ENCODE measurements at regions not wholly inside any gene's neighbourhood (a gene's known extent, or its start where the extent isn't known, plus 50 kb on each side); places are given as distances from the start of the nearest gene placed in this dataset.

DNA sequence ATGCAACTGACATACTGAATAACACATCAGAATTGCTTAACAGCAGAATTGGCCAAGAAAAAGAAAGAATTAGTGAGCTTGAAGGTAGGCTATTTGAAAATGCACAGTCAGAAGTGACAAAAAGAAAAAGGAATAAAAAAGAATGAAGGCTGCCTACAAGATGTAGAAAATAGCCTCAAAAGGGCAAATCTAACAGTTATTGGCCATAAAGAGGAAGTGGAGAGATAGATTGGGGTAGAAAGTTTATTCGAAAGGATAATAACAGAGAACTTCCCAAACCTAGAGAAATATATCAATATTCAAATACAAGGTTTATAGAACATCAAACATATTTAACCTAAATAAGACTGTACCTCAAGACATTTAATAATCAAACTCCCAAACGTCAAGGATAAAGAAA, 67.5 kb downstream of the ATP6V1G3 start:
- peak; percentile 19 for DNase-seq

DNA sequence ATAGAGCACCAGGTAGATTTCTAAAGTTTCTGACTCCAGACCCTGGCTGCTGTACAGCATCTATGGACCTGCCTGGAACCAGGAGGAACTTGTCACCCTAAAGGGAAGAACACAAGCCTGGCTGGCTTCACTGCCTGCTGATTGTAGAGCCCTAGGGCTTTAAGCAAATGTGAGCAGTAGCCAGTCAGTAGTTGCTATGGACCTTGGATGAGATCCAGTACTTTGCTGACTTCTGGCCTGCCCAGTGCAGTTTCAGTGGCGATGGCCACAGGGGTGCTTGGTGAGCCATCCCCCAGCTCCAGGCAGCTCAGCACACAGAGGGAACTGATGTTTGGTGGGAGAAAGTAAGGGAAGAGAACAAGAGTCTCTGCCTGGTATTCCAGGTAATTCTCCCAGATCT, 68.4 kb downstream of the ATP6V1G3 start:
- no peak for DNase-seq

DNA sequence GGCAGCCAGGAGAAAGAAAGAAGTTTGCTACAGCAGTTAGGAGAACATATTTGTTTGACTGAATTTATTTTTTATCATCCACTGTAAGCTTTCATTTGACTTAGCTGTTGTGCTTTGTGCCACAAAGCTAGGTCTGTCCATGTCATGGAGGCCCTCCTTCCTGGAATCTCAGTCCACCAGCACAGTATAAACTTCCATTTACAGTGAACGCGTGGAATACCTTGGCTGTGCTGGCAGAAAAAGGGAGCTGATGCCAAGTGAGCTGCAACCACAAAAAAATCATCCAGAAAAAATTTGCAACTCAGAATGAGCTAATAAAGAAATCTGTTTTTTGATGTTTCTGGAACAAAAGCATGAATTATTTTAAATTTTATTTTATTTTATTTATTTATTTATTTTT, 72.6 kb downstream of the ATP6V1G3 start:
- no peak for DNase-seq

DNA sequence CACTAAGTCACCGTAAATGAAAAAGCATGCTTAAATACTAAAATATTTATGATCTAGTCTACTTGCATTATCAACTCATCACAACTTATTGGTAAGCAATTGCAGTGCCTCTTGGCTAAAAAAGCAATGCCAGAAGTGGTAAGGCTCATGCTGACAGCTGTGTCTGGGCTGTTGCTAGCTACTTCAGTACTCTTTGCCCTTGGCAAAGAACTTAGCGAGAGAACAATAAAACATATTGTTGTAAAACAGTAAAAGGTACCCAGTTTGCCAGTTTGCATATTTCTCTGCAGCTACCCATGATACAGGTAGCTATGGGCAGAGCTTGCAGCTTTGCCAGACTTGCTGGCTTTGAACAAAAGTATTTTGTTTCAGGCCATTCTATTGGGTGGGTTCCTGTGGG, 73.1 kb downstream of the ATP6V1G3 start:
- DNase-seq, result no peak

DNA sequence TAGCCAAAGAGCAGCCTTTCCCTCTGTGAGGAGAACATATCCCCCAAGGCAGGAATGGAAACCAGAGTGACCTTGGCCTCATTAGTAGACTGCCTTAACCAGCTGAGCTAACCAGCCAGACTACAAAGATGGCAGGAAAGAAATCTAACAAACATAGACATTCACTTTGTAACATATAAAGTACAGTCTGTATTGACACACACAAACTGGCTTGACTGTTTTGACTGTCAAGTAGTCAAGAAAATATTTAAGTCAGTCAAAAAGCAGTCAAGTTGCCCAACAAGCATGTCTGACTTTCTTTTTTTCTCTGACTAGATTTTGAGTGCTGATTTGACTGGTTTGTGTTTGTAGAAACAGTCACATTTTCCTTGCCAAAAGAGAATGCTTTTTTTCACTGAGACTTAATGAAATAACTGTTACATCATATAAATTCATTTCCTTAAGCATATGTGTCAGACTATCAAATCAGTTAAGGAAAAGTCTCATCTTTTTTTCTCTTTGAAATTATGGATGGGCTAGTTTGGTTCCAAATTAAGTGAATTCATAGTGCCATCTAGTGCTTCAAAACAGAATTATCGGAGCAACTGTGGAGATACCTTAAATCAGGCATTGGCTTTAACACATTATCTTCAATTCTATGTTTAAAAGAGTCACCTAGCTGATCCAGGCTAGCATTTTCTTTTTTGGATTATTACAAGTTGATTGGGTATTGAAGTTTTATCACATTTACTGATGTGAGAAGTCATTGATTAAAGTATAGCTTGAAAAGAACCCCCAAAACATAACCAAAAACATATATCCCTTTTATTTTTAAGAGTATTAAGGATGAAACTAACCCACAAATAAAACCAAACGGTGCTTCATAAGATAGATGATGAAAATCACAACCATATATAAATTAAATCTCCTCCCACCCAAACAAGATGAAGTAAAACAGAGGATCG, 75.0 kb downstream of the ATP6V1G3 start:
- DNase-seq, result peak; percentile 22

DNA sequence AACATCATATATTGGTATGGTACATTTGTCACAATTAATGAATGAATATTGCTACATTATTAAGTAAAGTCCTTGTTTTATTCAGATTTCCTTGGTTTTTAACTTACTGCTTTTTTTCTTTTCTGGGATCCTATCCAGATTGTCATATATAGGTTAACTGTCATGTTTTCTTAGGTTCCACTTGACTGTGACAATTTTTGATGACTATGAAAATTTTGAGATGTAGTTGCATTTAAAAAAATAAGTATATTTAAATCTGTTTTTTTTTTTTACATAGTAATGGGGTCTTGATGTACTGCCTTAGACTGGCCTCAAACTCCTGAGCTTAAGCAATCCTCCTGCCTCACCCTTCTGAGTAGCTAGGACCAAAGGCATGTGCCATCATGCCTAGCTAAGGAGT, 76.8 kb downstream of the ATP6V1G3 start:
- DNase-seq, result no peak

DNA sequence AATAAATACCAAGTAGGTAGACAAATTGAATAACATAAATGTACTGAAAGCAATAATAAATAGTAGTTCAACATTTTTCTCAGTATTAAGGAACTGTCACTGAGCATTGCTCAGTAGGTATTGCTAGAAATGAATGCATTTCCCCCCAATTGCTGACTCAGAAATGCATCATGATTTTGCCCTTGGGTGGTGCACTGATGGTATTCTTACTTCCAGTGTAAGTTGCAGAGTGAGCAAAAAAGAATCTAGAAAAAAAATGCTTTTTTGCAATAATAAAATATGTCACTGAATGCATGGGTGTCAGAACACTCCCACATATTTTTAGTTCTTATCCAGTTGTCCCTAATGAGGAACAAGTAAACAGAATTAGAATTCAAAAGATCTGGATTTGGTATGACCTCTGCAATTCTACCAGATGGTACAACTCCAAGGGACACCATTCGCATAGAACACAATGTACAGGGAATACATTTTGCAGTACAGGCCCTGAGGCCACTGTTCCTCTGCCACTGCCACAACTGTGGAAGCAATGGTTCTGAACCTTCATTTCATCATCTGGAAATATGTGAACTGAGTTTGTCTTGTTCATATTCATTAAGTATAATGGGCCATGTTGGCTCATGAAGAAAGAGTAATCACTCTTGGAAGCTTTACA, 78.0 kb downstream of the ATP6V1G3 start:
- DNase-seq, result no peak

DNA sequence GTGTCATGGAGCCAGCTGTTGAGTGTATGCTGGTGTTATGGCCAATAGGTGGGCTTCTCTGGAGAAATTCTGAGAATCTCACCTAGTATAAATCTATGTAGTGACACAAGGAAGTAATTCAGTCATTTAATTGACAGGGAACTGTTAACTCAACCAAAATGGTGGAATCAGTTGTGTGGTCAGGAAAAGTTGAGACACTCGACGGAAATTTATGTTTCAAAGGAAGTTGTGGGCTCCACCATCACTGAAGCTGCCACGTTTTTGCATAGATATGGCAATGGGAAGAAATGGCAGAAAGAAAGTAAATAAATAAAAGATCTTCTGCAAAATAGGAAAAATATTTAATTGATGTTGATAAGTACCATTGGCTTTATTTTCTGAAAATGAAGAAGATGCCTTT, 84.5 kb downstream of the ATP6V1G3 start:
- DNase-seq, result peak; percentile 4

DNA sequence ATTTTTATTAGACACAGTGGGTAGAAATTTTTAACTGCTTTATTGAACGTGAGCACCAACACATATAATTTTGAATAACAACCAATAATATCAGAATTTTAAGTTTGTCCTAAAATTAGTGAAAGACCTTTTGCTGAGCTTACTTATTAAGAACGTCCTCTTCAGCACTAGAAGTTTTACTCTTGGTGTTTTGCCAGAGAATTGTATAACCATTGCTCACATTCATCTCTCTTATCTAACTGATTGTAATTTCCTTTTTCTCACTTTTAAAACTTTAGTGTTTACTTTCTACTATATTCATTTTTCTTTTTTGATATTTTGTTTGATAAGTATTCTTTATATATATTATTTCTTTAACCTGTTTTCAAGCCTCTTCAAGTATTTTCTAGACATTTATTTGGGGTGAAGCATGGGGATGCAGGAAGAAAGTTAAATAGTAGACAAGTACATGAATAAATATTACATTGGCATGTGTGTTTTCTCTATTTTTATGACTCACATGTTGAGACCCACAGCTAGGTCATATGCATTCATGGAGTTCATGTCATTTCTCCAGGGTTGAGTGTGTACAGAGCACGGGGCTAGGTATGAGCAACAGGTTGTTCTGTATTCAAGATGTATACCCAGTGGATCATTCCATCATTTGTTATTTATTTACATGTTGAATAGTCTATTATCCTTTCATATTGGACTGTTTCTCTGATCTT, 90.6 kb downstream of the ATP6V1G3 start:
- no peak for DNase-seq

DNA sequence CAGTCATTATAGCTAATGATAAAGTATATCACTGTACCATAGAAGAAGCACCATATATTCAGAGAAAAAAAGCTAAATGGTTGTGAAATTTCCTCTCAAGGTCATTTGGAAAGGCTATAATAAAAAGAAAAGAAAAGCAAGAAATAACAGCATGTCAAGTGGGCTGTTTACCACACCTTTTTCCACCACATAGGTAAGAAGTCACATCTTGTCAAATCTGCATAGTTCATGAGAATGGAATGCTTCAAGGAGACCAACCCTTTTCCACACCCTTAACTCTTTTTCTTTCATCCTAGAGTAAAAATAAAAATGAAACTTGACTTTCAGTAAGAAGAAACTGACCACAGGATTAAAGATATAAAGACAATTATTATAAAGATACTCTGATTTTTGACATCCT, 91.2 kb downstream of the ATP6V1G3 start:
- DNase-seq, result no peak

DNA sequence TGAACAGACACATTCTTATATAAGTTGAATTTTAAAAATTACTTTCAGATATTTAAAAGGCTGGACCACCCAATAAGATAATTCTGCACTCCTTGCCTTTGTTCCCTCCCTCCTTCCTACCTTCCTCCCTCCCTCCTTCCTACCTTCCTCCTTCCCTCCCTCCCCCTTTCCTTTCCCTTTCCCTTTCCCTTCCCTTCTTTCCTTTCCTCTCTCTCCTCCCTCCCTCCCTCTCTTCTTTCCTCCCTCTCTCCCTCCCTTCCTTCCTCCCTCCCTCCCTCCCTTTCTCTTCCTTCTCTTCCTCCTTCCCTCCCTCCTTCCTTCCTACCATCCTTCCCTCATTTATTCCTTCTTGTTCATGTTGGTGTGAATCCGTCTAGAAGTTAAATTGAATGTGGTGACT, 93.0 kb downstream of the ATP6V1G3 start:
- no peak for DNase-seq

DNA sequence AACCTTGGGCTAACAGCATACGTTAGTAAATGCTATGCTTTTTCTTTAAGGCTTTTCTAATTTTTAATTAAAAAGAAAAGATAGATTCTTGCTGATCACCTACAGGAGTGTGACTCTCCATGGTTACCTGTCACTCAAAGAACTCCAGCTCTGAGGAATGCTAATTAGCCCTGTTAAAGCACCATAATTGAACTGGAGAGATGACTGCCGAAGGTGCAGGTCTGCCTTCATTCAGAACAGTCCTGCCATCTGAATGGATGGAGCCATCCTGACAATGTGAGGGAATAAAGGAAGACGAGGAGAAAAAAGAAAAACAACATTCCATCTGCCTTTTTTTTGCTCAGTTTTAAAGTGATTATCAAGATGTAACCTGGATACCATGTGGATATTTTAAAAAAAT, 94.6 kb downstream of the ATP6V1G3 start:
- no peak for DNase-seq

DNA sequence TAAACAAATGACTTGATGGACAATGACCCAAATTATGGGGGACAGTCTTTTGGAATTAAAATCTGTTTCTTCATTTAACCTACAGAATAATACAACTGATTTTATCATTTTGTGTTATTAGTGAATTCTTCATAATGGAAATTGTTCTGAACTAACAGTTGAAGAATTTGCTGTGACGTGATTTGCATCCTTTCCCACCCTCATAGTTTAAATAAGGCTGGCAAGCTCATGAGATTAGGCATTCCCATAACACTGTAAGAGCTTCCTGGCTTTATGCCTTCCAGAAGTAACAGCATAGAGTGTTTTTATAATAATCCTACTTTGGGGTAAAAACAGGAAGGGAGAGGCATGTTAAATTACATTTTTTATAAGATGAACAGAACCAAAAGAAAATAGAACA, 95.7 kb downstream of the ATP6V1G3 start:
- no peak for DNase-seq

DNA sequence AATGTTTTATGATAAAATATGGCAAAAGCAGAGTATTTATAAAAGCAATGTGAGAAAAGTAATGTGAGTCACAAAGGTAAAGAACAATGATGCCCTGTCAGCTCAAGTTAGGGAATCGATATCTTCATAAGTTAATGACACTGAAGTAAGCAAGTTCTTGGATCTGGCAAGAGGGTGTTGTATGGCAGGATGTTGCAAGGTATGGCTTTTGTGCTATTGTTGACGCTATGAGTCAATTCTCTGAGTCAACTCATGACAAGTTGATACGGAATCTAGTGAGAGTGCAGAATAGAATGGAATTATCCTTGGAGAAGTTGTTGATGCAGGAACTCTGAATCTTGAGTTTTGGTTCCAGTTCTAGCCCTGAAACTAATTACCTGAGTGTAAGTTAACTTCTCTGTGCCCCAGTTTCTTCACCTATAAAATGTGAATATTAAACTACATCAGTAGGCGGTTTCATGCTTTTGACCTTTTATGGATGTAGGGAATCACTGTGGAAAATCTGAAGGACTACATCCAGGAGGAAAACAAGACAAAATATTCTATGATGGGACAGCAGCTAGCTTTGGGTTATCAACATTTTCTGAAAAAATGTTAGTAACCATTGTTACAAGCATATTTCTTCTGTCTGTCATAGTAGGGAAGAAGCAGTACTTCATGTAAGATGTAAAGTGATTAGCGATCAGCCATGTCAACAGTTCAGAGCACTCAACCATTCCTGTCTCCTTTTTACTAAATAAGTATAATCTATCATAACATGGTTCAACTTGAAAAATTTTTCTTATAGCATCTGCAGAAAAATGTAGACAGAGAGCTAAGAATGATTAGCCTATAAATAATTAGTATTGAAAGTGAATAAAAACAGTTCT, 96.9 kb downstream of the ATP6V1G3 start:
- DNase-seq, result no peak

DNA sequence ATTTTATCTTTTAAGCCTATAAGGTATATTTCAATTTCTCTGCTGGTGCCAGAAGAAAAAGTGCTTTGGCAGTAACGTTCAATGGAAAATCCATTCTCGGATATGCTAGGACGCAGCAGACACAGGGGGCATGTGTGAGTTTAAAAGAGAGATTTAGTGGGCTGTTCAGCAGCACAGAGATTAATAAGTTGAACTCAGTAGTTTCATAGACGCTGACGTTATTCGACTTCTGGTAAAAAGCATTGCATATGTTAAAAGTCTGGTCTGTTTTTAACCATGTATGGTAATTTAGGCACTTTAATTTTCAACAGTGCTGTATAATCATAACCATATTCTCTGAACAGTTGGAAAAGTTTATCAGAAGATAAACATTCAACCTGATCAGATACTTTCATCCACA, 99.6 kb downstream of the ATP6V1G3 start:
- no peak for DNase-seq

DNA sequence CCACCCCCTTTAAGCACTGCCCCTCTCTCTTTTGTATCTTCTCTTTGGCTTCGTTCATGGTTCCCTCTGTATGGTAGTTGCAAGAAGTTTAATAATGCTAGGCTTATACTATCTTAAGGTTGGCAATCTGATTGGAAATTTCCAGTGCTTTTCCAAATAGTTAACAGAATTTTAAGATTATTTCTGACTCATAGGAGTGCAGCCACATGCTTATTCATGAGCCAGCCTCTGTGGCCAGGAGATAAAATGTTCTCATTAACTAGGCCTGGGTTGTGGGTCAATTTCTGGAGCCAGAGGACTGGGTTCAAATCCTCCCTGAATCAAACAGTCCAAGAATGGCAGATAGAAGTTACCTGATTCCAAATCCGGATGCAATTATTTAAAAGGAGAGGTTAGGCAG, 103.1 kb downstream of the ATP6V1G3 start:
- DNase-seq, result no peak

DNA sequence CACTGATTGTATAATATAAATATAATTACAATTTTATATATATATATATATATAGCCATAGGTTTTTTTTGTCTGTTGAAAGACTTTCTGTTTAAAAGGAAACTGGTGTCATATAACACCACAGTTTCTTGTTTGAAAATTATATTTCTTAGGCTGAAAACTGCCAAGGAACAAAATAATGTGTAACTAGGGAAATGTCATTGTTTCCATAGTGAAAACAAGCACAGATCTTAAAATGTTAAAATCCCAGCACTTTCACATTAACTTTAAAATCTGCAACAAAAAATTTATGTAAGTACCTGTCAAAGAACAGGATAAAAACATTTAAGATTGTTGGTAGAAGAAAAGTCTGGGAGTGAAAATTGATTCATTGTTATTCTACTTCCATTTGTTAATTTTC, 104.2 kb downstream of the ATP6V1G3 start:
- DNase-seq, result no peak

DNA sequence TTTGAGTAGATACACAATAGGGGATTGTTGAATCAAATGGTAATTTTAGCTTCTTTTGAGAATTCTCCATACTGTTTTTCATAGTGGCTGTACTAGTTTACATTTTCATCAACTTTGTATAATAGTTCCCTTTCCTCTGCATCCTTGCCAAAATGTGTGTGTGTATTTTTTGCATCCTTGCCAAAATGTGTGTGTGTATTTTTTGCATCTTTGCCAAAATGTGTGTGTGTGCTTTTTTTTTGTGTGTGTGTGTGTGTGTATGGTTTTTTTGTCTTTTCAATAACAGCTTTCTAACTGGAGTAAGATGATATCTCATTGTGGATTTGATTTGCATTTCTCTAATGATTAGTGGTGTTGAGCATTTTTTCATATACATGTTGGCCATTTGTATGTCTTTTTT, 105.4 kb downstream of the ATP6V1G3 start:
- no peak for DNase-seq

DNA sequence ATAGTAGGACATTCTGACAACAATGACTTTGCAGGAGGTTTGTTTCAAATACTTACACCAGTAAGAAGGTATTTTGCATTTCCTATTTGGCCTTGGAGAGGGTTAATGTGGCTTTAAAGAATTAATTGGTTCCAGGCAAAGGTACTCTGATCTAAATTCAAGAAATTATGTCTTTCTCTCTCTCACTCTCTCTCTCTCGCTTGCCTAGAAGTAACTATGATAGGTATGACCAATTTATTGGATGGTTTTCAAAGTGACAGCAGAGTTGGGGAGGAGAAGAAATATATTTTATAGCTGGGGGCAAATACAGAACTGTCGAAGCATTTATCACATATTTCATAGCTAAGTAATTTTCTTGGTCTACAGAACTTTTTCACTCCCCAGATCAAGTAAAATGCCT, 116.0 kb downstream of the ATP6V1G3 start:
- DNase-seq, result no peak

DNA sequence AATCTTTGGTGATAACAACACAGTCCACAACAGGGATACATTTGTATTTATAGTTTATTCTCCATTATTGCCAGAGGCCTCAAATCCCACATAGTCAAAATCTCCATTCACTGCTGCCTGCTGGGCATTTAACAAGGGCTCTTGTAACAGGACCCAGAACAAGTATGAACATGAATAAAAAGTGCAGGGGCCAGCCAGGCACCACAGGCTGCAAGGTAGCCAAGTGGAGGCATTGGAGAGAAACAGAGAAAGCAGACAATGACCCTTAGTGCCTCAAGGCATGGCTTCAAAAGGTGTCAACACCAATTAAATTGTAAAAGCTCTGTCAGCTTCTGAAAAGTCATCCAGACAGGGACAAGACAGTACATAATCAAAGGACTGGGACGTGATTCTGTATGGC, 116.8 kb downstream of the ATP6V1G3 start:
- no peak for DNase-seq

DNA sequence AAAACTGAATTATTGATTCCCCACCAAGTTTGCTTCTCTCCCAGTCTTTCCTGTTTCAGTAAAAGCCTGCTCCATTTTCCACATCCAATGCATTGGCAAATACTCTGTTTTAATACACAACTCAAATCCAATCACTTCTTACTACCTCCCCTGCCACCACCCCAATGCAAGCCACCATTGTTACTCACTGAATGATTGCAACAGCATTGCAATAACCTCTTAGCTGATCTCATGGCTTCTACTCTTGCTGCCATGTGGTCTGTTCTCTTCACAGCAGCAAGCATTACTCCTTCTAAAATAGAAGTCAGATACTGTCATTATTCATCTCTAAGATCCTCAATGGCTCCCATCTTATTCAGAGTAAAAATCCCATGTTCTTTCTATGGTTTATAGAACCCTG, 123.4 kb downstream of the ATP6V1G3 start:
- no peak for DNase-seq

DNA sequence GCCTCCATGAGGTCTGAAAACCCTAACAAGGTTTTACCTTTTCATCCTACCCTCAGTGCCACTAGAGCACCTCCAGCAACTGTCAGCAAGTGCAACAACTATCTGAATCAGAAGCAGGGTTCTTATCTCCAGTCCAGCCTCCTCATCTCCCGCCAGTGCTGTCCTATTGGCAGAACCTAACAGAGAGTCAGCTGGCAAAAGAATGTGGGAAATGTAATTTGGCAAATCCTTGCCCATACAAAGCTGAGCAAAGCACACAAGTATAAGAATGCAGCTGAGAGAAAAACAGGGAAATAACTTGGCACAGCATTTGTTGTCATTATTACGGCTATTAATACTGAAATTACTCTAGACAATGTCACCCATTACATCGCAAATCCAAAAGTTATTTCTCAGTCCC, 124.2 kb downstream of the ATP6V1G3 start:
- DNase-seq, result no peak

DNA sequence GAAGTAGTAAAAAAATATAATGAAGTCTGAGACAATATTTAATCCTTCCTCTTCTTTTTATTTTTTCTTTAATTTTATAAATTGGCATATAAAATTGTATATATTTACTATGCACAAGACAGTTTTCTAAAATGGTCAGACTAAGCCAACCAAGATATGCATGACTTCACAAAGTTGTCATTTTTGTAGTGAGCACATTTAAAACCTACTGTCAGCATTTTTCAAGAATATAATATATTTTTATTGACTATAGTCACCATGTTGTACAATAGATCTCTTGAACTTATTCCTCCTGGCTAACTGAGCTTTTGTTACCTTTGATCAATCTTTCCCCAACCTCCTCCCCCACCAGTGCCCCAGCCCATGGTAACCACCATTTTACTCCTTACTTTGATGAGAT, 129.2 kb downstream of the ATP6V1G3 start:
- DNase-seq, result no peak
